Endodermal cell (in vitro differentiated cells): ENCODE measurements at regions not wholly inside any gene's neighbourhood (a gene's known extent, or its start where the extent isn't known, plus 50 kb on each side); places are given as distances from the start of the nearest gene placed in this dataset.

Source experiments
- DNase-seq: peaks from one replicate; pipeline ENCODE4 v3.0.0-alpha.2; 2017
- H3K27ac ChIP-seq: 2 replicates; pipeline ENCODE4 v1.5.1; 2013; ENCODE audit warnings: mild to moderate bottlenecking, low read depth, low read length, moderate library complexity
- H3K27me3 ChIP-seq: 2 replicates; pipeline ENCODE4 v1.6.1; 2013; ENCODE audit warnings: mild to moderate bottlenecking, low read length, moderate library complexity; ENCODE audit not compliant: insufficient read depth, control insufficient read depth, poor library complexity, severe bottlenecking
- H3K36me3 ChIP-seq: 2 replicates; pipeline ENCODE4 v1.7.0; 2013; ENCODE audit warnings: mild to moderate bottlenecking, low read length, moderate library complexity; ENCODE audit not compliant: control insufficient read depth, insufficient read depth
- H3K4me1 ChIP-seq: one replicate; pipeline ENCODE4 v1.7.0; 2013; ENCODE audit warnings: low read length; ENCODE audit not compliant: control insufficient read depth, insufficient read depth
- H3K4me3 ChIP-seq: 2 replicates; pipeline ENCODE4 v1.5.1; 2013; ENCODE audit warnings: mild to moderate bottlenecking, low read length, moderate library complexity
- H3K9ac ChIP-seq: 2 replicates; pipeline ENCODE4 v1.6.1; 2013; ENCODE audit warnings: mild to moderate bottlenecking, low read length, moderate library complexity; ENCODE audit not compliant: poor library complexity, severe bottlenecking; ENCODE audit errors: extremely low read depth
- H3K9me3 ChIP-seq: 2 replicates; pipeline ENCODE4 v1.6.1; 2013; ENCODE audit warnings: mild to moderate bottlenecking, low read length, moderate library complexity; ENCODE audit not compliant: control insufficient read depth
- H3K27ac Mint-ChIP-seq: 2 replicates; pipeline ENCODE4 v1.8.0; 2020; ENCODE audit warnings: mixed read lengths
- H3K27me3 Mint-ChIP-seq: 2 replicates; pipeline ENCODE4 v1.8.0; 2021; ENCODE audit warnings: mild to moderate bottlenecking, mixed read lengths; ENCODE audit not compliant: insufficient read depth
- H3K36me3 Mint-ChIP-seq: 2 replicates; pipeline ENCODE4 v1.8.0; 2020; ENCODE audit warnings: low read depth, mixed read lengths
- H3K4me1 Mint-ChIP-seq: 2 replicates; pipeline ENCODE4 v1.8.0; 2020; ENCODE audit warnings: mixed read lengths
- H3K4me3 Mint-ChIP-seq: 2 replicates; pipeline ENCODE4 v1.8.0; 2020; ENCODE audit warnings: mild to moderate bottlenecking, moderate library complexity, mixed read lengths
- H3K9me3 Mint-ChIP-seq: 2 replicates; pipeline ENCODE4 v1.8.0; 2020; ENCODE audit warnings: mild to moderate bottlenecking, mixed read lengths
- WGBS, 2 experiments: methylation state at CpG; one replicate each; pipeline versions ENCODE4 v1.1.5 to v1.1.7; 2013; ENCODE audit warnings: missing lambda C conversion rate in 2 of 2, mixed read lengths in 1 of 2; ENCODE audit not compliant: insufficient coverage in 1 of 2, insufficient read length in 1 of 2; 5-methylcytosine and 5-hydroxymethylcytosine counted together
- TF ChIP-seq, protein P1 (sequence below): fragments of 200-600 bp; sonication (generic); conservative IDR thresholded peaks from 2 replicates; pipeline ENCODE4 v1.5.0; 2021; ENCODE audit warnings: antibody characterized with exemption, mild to moderate bottlenecking

DNA sequence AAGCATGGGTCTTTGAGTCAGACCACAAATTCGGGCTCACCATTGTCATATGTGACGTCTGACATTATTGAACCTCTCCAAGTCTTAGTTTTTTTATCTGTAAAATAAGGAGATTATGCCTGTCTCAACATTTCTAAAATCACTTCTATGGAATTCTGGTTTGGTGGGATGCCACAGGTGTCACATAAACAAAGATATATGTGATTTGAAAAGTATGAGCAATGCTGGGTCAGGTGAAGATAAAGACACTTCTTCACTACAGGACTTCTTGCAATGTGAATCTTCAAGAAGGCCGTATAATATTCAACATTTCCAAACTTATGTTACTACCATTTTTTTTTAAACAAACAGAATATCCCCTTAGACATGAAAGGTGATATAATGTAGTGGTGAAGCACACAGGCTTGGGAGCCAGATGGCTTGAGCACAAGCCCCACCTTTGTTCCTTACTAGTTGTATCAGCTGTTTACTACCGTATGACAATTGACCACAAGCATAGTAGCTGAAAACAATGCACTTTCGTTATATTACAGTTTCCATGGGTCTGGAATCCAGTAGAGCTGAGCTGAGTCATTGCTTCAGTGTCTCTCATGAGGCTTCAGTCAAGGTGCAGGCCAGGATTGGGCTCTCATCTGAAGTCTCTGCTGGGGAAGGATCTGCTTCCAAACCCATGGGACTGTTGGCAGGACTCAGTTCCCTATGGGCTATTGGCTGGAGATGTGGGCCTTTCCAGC is 87.7 kb downstream of the UTP18 start:
- TF ChIP-seq, protein P1, sequence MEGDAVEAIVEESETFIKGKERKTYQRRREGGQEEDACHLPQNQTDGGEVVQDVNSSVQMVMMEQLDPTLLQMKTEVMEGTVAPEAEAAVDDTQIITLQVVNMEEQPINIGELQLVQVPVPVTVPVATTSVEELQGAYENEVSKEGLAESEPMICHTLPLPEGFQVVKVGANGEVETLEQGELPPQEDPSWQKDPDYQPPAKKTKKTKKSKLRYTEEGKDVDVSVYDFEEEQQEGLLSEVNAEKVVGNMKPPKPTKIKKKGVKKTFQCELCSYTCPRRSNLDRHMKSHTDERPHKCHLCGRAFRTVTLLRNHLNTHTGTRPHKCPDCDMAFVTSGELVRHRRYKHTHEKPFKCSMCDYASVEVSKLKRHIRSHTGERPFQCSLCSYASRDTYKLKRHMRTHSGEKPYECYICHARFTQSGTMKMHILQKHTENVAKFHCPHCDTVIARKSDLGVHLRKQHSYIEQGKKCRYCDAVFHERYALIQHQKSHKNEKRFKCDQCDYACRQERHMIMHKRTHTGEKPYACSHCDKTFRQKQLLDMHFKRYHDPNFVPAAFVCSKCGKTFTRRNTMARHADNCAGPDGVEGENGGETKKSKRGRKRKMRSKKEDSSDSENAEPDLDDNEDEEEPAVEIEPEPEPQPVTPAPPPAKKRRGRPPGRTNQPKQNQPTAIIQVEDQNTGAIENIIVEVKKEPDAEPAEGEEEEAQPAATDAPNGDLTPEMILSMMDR = no peak
- WGBS, 2 experiments = 84 to 100% methylated on average over 2 to 5 of the region's 5 CpGs
- H3K4me3 ChIP-seq = no peak overlapping the region
- DNase-seq = no peak
- no peaks in the 10 kb centered on the region for H3K4me1 ChIP-seq
- Mint-ChIP-seq H3K27ac (no peak overlapping the region), H3K27me3 (peaks cover 2% of the 10 kb centered on the region), H3K9me3 (no peaks in the 10 kb centered on the region), H3K4me1 (no peaks in the 10 kb centered on the region), H3K4me3 (no peak overlapping the region), H3K36me3 (no peaks in the 10 kb centered on the region)
- H3K36me3 ChIP-seq = no peaks in the 10 kb centered on the region
- no peaks in the 10 kb centered on the region for H3K27me3 ChIP-seq
- no peak overlapping the region for H3K9ac ChIP-seq
- no peaks in the 10 kb centered on the region for H3K9me3 ChIP-seq
- H3K27ac ChIP-seq = no peak overlapping the region

DNA sequence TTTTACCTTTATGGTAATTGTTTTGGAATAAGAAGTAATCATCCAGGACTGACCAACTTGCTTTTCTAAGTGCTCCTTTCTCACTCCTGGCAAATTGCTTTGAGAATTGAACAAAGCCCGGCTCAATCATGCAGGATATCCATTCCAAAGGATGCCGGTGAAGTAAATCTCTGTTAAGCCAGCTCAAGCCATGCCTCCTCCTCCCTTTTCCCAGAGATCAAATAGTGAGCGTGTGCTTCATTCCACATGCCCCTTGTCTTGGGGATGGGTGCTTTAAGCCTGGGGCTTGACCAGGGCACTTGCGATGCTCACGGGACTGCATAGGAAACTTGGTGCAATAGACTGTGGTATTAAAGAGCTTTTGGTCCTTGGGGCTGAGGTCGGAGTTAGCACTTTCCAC is 90.7 kb downstream of the UTP18 start:
- H3K27ac ChIP-seq = no peak overlapping the region
- H3K4me3 ChIP-seq = no peak overlapping the region
- Mint-ChIP-seq H3K4me1 (no peaks in the 10 kb centered on the region), H3K9me3 (no peaks in the 10 kb centered on the region), H3K4me3 (no peak overlapping the region), H3K36me3 (no peaks in the 10 kb centered on the region), H3K27ac (no peak overlapping the region), H3K27me3 (no peaks in the 10 kb centered on the region)
- H3K36me3 ChIP-seq = no peaks in the 10 kb centered on the region
- TF ChIP-seq, protein P1 = no peak
- no peak overlapping the region for H3K9ac ChIP-seq
- H3K27me3 ChIP-seq = no peaks in the 10 kb centered on the region
- 87 to 92% methylated on average over 4 to 6 of the region's 6 CpGs for WGBS, 2 experiments
- no peaks in the 10 kb centered on the region for H3K4me1 ChIP-seq
- no peaks in the 10 kb centered on the region for H3K9me3 ChIP-seq
- no peak for DNase-seq

DNA sequence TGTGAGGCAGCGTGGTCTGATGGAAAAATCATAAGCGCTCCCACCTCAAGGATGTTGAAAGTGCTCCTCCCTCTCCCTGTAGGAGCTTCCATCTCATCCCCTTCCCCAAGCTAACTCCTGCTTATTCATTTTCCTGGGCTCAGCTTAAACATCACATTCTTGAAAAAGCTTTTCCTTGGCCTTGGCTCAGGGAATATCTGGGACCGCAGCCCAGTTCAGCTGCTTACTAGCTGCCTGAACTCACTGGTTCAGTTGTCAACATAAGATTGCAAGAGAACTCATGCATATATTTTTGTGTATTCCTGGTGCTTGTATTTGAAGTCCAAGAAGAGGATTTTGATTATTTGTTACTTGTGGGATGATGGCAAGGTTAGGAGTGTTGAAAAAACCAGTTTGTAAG is 91.5 kb downstream of the UTP18 start:
- H3K36me3 Mint-ChIP-seq = no peaks in the 10 kb centered on the region
- no peak for DNase-seq
- H3K27ac Mint-ChIP-seq = no peak overlapping the region
- Histone ChIP-seq H3K4me3 (no peak overlapping the region), H3K4me1 (no peaks in the 10 kb centered on the region), H3K36me3 (no peaks in the 10 kb centered on the region), H3K27ac (no peak overlapping the region), H3K9me3 (no peaks in the 10 kb centered on the region), H3K9ac (no peak overlapping the region), H3K27me3 (no peaks in the 10 kb centered on the region)
- no peaks in the 10 kb centered on the region for H3K4me1 Mint-ChIP-seq
- H3K4me3 Mint-ChIP-seq = no peak overlapping the region
- TF ChIP-seq, protein P1 = no peak
- WGBS, 2 experiments = 94 to 95% methylated on average over 2 to 3 of the region's 3 CpGs
- no peaks in the 10 kb centered on the region for H3K27me3 Mint-ChIP-seq
- no peaks in the 10 kb centered on the region for H3K9me3 Mint-ChIP-seq
